OCI-LY7 (cell line): ENCODE measurements at regions not wholly inside any gene's neighbourhood (a gene's known extent, or its start where the extent isn't known, plus 50 kb on each side); places are given as distances from the start of the nearest gene placed in this dataset.

Source experiments
- CTCF ChIP-seq: fragments of 200-600 bp; sonication (generic); conservative IDR thresholded peaks from 2 replicates; pipeline ENCODE4 v1.5.1; 2014; ENCODE audit warnings: mild to moderate bottlenecking, antibody characterized with exemption, low read length, moderate library complexity, mixed read lengths
- EZH2phosphoT487 ChIP-seq: fragments of 200-600 bp; sonication (generic); IDR thresholded peaks from 2 replicates; pipeline ENCODE4 v1.6.1; 2018; ENCODE audit warnings: low read depth, borderline replicate concordance, mild to moderate bottlenecking, mixed run types, antibody characterized with exemption, low read length, moderate library complexity, mixed read lengths

DNA sequence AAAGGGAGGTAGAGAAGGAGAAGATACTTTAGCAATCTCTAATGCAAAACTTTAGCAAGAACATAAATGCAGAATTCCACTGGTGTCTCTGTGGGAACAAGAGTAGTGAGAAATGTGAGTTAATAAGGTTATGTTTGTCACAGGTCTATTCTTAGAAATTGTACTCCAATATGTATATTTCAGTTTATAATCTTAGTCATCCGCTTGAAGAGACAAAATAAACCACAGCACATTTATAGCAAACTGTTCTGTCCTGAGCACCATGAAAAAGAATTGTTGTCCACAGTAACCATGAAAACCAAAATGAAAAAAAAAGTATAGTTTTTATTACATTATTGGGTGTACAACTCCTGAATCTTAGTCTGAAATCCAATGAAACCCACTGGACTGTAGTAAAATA is 93.6 kb upstream of the TSLP start:
- no peak for TF ChIP-seq CTCF
- no peak for TF ChIP-seq EZH2phosphoT487
